ENCODE measurements at regions not wholly inside any gene's neighbourhood (a gene's known extent, or its start where the extent isn't known, plus 50 kb on each side); places are given as distances from the start of the nearest gene placed in this dataset.

DNA sequence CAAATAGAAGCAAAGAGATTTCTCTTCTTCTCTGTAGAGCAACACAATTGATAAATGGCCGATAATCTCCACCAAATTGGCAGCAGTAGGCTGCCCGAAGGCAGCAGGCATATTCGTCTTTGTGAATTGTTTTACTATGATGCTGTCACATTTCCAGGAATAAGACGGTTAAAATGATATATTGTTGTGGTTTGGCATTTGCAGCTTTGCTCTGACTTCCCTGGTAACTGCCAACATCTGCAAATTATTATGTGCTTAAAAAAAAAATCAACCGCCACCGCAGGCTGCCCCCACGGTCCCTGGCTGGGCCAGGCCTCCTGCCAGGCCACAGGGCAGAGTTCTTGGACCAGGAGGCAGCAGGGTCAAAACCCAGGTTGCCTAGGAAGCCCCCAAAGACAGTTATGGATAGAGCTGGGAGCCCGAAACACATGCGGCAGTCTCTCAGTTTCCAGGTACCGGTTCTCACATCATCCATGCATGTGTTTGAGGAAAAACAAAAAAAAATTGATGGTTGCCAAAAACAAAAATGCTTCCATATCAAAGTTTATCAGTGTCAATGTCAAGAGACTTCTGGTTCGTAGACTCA, 179.3 kb downstream of the ETS2 start:
- peak; percentile 90 for DNase-seq (ENCODE audit: low spot score)

GRCh38 chr21:38984568-38984967, 178.8 kb downstream of the ETS2 start:
- no peak for DNase-seq (ENCODE audit: low spot score)

GRCh38 chr21:38983560-38983959, 177.8 kb downstream of the ETS2 start:
- DNase-seq (ENCODE audit: low spot score), result no peak

- no peak for DNase-seq (ENCODE audit: low spot score)
Observed at GRCh38 chr21:38982804-38983203, 177.1 kb downstream of the ETS2 start.

- no peak for DNase-seq (ENCODE audit: low spot score)
Observed at GRCh38 chr21:38982096-38982495, 176.4 kb downstream of the ETS2 start.

GRCh38 chr21:38980416-38981313, 174.9 kb downstream of the ETS2 start:
- DNase-seq (ENCODE audit: low spot score), result no peak

DNA sequence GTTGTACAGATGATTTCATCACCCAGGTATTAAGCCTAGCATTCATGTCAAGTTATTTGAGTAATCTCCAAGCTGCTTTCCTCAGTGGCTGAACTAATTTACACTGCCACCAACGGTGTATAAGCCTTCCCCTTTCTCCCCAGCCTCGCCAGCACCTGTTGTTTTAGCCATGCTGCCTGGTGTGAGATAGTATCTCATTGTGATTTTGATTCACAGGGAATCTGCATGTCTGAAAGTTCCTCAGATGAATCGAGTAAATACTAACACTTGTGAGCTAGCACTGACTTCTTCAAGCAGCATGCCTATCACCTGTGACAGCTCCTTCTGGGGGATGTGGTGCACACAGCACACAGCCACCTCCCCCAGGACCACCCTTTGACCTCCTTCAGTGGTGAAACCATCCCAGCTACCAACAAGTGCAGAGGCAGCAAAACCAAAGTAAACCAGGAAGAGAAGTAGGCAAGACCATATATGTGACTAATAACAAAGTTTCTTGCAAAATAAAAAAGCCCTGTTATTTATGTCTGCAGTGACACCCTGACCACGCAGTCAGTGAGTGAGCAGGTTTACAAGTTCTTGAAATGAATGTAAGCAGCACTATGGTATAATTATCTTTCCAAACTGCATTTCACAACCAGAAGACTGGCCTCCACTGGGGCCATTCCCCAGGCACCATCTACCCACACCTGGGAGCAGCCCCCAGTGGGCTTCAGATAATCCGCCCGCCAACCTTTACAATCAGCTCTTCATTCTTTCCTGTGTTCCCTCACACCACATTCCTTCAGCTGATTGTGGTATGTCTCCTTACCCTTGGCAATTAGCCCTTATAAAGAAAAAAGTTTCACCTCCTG, 173.8 kb downstream of the ETS2 start:
- peak; percentile 47 for DNase-seq (ENCODE audit: low spot score)

- no peak for DNase-seq (ENCODE audit: low spot score)
Observed at GRCh38 chr21:38976900-38977299, 171.2 kb downstream of the ETS2 start.

DNA sequence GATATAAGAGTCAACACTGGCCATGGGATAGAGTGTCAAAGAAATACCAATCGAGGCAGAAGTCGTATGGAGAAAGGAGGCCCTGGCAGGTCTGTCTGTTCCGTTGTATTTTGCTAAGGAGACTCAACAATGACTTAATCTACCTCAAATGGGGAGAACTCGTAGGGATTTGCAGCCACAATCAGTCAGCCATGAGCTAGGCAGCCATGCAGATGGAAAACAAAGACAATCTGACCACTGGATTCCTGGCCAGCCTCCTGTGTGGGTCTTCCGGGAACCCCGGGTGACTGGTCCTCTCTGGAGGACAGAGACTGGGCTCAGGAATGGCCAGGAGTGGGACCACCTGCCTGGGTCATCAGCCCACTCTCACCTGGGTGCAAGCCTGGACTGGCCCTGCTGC, 167.8 kb downstream of the ETS2 start:
- DNase-seq (ENCODE audit: low spot score), result no peak

GRCh38 chr21:38972078-38972477, 166.3 kb downstream of the ETS2 start:
- no peak for DNase-seq (ENCODE audit: low spot score)

DNA sequence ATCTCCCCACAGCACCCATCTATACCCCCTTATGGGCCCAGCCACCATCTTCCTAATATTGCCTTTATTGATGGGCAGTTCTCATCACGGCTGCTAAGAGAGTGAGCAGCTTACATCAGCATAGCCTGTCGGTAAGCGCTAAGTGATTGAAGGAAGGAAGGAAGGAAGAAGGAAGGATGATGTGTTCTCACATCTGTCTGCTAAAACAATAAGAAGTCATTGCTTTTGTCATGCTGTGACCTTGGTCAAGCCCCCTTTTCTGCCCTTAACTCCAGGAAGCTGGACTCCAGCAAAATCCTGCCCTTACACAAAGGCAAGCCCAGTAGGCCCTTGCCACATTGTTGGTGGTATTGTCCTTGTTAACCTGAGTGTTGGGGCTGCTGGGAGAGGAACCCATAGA, 165.0 kb downstream of the ETS2 start:
- no peak for DNase-seq (ENCODE audit: low spot score)

GRCh38 chr21:38968887-38969543, 163.3 kb downstream of the ETS2 start:
- DNase-seq (ENCODE audit: low spot score), result no peak

DNA sequence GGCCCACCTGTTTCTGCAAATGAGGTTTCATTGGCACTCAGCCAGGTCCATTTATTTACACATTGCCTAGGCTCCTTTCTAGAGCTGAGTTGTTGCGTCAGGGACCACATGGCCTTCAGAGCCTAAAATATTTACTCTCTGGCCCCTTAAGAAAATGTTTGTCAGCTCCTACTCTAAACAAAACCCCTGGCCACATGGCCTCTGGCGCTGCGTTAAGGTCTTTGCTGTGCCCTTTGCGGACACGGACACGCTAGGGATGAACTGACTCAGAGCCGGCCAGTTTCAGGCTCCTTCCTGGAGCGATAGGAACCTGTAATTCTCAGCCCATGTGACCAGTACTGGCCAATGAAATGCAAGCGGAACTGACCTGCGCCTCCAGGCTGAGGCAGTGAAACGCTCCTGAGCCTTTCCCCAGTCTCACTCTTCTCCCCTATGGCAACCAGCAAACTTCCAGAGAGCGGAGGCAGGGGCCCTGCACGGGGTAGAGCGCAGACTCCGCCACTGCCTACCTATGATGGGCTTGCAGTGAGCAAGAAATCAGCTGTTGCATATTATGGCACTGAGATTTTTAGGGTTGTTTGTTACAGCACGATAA, 160.3 kb downstream of the ETS2 start:
- no peak for DNase-seq (ENCODE audit: low spot score)

DNA sequence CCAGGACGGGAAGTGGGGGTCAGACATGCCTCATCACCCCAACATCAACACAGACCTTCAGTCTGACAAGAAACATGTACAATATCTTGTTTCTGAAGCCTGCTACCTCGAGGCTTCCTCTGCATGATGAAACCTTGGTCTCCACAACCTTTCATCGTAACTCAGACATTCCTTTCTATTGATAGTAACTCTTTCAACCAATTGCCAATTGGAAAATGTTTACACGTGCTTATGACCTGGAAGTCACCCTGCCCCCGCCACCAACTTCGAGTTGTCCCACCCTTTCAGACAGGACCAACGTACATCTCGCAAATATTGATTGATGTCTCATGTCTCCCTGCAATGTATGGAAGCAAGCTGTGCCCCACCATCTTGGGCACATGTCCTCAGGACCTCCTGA, 159.5 kb downstream of the ETS2 start:
- DNase-seq (ENCODE audit: low spot score), result no peak

DNA sequence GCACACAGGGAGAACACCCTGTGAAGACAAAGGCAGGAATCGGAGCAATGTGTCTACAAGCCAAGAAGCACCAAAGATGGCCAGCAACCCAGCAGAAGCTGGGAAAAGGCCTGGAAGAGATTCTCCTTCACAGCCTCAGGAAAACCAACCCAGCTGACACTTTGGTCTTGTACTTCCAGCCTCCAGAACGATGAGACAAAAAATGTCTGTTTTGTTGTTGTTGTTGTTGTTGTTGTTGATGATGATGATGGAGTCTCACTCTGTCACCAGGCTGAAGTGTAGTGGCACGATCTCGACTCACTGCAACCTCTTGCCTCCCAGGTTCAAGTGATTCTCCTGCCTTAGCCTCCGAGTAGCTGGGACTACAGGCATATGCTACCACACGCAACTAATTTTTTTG, 157.3 kb downstream of the ETS2 start:
- no peak for DNase-seq (ENCODE audit: low spot score)

DNA sequence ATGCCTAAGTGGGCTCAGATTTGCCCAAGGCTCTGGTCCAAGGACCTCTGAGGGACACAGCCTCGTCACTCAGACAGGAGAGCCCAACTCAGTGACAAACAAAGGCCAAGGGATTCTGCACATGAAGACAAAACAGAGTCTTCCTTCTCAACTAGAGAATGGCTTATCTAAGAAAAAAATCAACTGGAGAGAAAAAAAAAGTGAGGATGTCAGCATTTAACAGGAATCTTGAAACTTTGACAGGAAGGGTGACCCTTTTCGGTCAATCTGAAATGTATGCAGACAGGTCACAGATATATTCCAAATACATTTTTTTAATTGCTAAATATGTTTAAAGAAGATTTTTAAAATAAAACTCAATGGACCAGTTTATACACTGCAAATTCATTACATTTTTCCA, 154.5 kb downstream of the ETS2 start:
- DNase-seq (ENCODE audit: low spot score), result no peak

- DNase-seq (ENCODE audit: low spot score), result no peak
Observed at GRCh38 chr21:38959692-38960061, 153.9 kb downstream of the ETS2 start.

DNA sequence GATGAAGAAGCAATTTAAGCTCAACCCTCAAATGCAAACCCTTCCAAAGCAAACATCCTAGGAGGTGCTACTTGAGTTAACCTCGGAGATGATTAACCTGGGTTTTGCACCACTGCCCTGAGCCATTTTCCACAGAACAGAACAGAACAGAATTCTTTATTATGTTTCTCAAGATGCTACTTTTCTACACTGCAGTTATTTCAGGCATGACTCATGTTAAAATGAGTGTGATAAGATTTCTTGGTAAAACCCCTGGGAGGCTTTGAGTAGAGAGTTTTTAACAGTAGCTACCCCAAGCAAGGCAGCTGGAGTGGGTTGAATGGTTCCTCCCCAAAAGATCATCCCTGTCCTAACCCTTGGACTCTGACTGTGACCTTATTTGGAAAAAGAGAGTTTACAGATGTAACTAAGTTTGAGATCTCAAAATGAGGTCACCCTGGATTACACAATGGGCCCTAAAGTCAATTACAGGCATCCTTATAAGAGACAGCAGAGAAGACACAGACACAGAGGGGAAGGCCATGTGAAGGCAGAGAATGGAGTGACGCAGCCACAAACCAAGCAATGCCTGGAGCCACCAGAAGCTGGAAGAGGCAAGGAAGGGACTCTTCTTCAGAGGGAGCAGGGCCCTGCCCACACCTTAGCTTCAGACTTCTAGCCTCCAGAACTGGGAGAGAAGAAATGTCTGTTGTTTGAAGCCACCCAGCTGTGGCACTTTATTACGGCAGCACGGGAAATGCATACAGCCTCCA, 153.4 kb downstream of the ETS2 start:
- peak; percentile 75 for DNase-seq (ENCODE audit: low spot score)

DNA sequence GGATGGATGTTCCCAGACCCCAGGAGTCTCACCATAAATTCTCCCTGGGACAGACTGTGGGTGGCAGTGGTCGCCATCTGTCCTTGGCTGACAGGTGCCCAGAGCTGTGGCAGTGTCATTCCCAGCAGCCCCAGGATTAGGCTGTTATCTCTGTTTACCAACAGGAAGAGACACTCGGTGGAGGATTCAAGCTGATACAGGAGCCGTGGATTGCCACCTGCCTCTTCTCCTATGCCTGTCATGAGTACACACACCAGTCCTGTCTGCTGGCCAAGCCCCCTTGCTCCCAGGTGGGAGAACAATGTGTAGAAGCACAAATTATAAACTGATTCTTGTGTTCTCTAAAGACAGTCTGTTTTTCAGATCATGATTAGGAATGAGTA, 152.6 kb downstream of the ETS2 start:
- DNase-seq (ENCODE audit: low spot score), result no peak

DNA sequence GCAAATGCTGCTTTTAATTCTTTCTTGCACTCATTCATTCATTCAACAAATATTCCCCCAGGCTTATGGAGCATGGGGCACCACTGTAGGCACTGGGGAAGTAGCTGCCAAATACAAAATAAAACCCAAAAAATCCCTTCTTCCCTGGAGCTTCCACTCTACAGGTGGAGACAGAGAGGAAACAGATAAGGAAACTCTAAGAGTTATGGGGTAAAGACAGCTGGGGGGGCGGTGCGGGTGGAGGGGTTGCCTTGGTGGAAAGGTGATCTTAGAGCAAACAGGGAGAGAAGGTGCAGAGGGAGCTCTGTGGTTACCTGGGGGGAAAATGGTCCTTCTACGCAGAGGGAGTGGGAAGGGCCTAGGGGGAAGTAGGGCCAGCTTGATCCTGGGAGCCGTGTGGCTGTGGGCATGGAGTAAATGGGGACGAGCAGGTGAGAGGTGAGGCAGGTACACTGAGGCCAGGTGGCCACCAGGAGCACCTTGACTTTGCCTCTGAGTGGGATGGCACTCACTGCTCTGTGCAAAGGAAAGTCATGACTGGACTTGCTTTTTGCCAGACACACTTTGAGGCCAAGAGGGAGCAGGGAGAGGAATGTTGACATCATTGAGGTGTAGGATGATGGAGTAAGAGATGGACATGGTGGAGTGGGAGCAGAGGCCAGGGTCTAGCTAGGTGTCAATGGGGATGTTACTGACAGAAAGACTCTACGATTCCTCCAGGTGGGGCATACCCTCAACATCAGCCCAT, 152.0 kb downstream of the ETS2 start:
- DNase-seq (ENCODE audit: low spot score), result no peak
